Brain microvascular endothelial cell (primary cell): ENCODE measurements at regions not wholly inside any gene's neighbourhood (a gene's known extent, or its start where the extent isn't known, plus 50 kb on each side); places are given as distances from the start of the nearest gene placed in this dataset.

Experiments
- DNase-seq: peaks from one replicate; pipeline ENCODE4 v3.0.0-alpha.2; 2020
- H3K27ac ChIP-seq: fragments of 250-450 bp; sonication (Bioruptor Pico); 2 replicates; pipeline ENCODE4 v1.5.1; 2020; ENCODE audit warnings: mild to moderate bottlenecking, moderate library complexity
- H3K27me3 ChIP-seq: fragments of 250-450 bp; sonication (Bioruptor Pico); replicated peaks from 2 replicates; pipeline ENCODE4 v1.5.1; 2020; ENCODE audit warnings: mild to moderate bottlenecking
- H3K36me3 ChIP-seq: fragments of 250-450 bp; sonication (Bioruptor Pico); replicated peaks from 2 replicates; pipeline ENCODE4 v1.5.1; 2020; ENCODE audit warnings: mild to moderate bottlenecking
- H3K4me3 ChIP-seq: 2 replicates; pipeline ENCODE4 v1.5.1; 2011; ENCODE audit warnings: low read depth, mild to moderate bottlenecking, control low read depth, low read length, moderate library complexity
- in situ Hi-C: cut with HindIII; loops from 2 replicates; pipeline ENCODE4 v1.10.0; 2017; ENCODE audit warnings: low sequenced_read_pairs, low pct_ligation_motif_present
- TF ChIP-seq, protein P1 (sequence below): IDR thresholded peaks from 2 replicates; pipeline ENCODE4 v1.5.1; 2011; ENCODE audit warnings: low read depth, mild to moderate bottlenecking, moderate library complexity, low read length, control low read depth, inconsistent platforms; ENCODE audit errors: missing control alignments

DNA sequence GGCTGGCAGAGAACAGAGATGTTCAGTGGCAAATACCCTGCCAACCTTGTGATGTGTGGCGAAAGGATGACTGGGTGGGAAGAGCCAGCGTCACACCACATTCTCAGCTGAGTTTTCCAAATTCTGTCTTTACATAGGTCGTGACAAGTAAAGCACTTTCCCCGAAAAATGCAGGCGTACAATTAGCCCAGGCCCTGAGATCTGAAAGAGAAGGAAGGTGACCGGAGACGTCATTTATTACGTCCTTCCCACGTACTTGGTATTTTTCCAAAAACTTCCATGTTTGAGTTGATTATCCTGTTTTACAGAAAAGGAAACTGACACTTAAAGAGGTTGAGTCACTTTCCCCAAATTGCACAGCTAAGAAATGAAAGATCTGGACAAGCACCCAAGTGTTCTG, 413.3 kb downstream of the PRDM2 start:
- TF ChIP-seq, protein P1, sequence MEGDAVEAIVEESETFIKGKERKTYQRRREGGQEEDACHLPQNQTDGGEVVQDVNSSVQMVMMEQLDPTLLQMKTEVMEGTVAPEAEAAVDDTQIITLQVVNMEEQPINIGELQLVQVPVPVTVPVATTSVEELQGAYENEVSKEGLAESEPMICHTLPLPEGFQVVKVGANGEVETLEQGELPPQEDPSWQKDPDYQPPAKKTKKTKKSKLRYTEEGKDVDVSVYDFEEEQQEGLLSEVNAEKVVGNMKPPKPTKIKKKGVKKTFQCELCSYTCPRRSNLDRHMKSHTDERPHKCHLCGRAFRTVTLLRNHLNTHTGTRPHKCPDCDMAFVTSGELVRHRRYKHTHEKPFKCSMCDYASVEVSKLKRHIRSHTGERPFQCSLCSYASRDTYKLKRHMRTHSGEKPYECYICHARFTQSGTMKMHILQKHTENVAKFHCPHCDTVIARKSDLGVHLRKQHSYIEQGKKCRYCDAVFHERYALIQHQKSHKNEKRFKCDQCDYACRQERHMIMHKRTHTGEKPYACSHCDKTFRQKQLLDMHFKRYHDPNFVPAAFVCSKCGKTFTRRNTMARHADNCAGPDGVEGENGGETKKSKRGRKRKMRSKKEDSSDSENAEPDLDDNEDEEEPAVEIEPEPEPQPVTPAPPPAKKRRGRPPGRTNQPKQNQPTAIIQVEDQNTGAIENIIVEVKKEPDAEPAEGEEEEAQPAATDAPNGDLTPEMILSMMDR, result no peak
- Histone ChIP-seq H3K4me3 (no peak overlapping the region), H3K36me3 (no peaks in the 10 kb centered on the region), H3K27me3 (no peaks in the 10 kb centered on the region), H3K27ac (no peak overlapping the region)
- in situ Hi-C loops, result no loop called here
- no peak for DNase-seq

DNA sequence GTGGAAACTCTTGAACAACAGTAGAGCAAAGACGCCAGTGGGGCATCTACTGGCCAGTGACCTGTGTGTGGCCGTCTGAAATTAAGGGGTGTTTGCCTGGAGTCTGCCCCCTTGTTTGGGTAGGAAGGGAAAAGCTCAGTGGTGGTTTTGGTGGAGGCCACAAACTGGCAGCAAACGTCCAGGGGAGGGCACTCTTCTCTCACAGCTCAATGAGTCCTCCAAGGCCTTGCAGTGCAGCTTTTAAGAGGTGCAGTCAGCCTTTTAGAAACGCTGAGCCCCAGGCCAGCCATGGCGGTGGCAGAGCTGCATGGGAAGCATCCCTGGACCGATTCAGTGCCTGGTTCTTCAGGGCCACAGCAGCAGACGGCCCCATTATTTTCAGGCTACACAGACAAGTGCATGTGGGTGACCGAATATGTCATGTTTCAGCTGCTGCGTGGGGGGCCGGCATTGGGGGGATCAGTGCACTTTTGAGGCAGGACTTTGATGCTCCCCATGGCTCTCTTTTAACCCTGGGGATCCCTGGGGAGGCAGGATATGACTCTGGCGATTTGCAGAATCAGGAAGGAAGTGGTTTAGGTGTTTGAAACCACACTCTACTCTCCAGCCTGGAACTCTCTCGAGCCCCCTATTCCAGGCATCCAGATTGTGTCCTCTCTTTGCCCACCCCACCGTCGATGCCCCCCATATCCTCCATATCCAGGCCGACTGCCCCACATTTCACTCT, 414.0 kb downstream of the PRDM2 start:
- Histone ChIP-seq H3K27ac (no peak overlapping the region), H3K4me3 (no peak overlapping the region), H3K36me3 (no peaks in the 10 kb centered on the region), H3K27me3 (no peaks in the 10 kb centered on the region)
- in situ Hi-C loops, result no loop called here
- TF ChIP-seq, protein P1, result no peak
- no peak for DNase-seq

DNA sequence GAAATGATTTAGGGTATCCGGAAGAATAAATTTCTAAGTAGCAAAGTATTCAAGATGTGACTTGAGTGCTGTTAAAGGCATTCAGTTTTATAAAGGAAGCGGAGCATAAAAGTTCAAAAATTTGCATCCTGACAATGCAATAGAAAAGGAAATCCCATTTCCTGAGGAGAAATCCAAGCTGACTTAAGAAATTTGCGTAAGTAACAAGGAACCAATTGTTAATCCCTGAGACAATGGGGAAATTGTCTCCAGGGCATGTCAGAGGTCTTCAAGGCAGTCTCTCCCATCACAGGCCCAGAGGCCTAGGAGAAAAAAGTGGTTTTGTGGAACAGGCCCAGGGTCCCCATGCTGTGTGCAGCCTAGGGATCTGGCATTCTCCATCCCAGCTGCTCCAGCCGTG, 416.0 kb downstream of the PRDM2 start:
- TF ChIP-seq, protein P1, result no peak
- Histone ChIP-seq H3K4me3 (no peak overlapping the region), H3K36me3 (no peaks in the 10 kb centered on the region), H3K27ac (no peak overlapping the region), H3K27me3 (no peaks in the 10 kb centered on the region)
- in situ Hi-C loops, result no loop called here
- no peak for DNase-seq

DNA sequence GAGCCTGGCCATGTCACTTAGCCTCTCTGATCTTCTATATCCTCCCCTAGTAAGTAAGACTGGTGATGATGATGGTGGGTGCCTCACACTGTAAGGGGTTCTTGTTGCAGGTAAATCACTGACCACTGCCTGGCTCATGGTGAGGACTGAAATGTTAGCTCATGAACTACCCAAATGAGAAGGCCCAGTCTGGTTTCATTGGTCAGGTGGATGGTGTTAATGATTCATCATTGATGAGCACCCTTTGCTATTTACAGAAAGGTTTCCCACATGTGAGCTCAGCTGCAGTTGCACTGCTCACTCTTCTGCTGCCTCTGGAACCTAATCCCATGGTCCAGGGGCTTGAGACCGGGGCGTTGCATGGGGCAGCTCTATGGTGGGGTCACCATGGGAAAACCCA, 417.7 kb downstream of the PRDM2 start:
- Histone ChIP-seq H3K36me3 (no peaks in the 10 kb centered on the region), H3K4me3 (no peak overlapping the region), H3K27ac (no peak overlapping the region), H3K27me3 (no peaks in the 10 kb centered on the region)
- TF ChIP-seq, protein P1, result no peak
- DNase-seq, result no peak
- in situ Hi-C loops, result no loop called here

DNA sequence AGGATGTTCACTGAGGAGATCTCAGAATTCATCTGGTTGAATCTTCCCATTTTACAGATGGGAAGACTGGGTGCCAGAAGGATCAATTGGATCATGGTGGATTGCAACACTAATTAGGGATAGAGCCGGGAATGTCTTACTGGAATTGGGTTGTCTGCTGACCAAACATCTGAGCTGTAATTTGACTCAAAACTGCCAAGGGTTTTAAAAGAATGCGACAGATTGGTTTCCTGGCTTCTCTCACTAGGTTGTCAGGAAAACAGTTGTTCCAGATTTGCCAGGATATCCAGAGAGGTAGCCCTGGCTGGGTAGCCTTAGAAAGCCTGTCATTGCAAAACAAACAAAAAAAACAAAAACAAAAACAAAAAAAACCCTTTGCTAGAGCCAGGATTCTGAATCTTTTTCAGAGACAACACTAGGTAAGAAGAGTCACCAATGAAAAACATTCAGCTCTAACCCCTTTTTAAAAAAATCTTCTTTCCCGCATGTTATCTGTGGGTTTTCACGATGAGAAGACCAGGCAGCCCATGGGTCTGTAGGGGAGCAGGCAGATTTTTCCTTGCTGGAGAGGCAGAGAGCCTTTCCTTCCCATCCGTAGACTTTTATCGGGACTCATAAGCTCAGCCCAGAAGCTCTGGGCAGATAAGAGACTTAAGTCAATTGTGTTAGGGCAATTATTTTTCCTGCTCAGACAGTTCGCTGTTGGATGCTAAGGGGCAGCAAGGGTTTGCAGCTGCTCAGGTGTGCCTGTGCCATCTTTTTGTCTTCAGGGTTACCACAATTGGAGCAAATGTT, 418.9 kb downstream of the PRDM2 start:
- in situ Hi-C loops, result no loop called here
- no peak for DNase-seq
- H3K27ac ChIP-seq, result no peak overlapping the region
- TF ChIP-seq, protein P1, result no peak
- no peak overlapping the region for H3K4me3 ChIP-seq
- no peaks in the 10 kb centered on the region for H3K36me3 ChIP-seq
- no peaks in the 10 kb centered on the region for H3K27me3 ChIP-seq
